ENCODE measurements at regions not wholly inside any gene's neighbourhood (a gene's known extent, or its start where the extent isn't known, plus 50 kb on each side); places are given as distances from the start of the nearest gene placed in this dataset.

DNA sequence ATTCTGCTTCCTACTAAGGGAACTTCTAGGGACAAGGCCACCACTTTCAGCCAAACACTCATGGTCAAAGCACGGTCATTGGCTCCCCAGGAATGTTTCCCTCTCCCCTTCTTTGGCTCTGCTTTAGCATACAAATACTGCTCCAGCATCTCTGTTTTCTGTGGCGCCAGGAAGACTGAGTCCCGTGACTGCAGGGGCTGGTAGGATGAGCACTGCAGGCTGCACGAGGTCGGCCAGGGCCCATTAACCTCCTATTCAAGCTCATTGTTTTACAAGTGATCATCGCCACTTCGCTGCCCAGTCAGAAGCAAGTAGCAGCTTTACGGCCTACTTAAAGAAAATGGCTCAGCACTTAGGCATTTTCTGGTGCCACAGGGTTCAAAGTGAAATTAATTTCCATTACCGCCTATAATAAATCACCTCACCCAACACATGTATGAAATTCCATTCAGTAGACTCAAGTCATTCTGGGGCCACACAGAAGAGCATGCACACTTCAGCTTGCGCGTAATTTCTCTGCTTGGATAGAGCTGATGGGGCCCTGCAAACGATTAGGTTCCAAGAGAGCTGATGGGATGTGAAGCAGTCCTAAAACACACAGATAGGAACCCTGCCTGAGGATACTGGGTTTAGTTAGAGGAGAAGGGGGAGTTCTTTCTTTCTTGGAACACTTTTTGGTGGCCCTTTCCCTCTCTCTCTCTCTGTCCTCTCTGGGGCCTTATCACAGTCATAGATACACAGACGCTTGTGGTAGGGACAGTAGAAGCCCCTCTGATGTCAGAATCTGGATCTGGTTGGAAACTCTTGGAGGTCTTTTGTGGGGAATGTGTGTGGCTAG is 173.7 kb downstream of the KIF18A start:
- TF ChIP-seq, protein P1, sequence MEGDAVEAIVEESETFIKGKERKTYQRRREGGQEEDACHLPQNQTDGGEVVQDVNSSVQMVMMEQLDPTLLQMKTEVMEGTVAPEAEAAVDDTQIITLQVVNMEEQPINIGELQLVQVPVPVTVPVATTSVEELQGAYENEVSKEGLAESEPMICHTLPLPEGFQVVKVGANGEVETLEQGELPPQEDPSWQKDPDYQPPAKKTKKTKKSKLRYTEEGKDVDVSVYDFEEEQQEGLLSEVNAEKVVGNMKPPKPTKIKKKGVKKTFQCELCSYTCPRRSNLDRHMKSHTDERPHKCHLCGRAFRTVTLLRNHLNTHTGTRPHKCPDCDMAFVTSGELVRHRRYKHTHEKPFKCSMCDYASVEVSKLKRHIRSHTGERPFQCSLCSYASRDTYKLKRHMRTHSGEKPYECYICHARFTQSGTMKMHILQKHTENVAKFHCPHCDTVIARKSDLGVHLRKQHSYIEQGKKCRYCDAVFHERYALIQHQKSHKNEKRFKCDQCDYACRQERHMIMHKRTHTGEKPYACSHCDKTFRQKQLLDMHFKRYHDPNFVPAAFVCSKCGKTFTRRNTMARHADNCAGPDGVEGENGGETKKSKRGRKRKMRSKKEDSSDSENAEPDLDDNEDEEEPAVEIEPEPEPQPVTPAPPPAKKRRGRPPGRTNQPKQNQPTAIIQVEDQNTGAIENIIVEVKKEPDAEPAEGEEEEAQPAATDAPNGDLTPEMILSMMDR (conservative IDR thresholded peaks at IDR 0.05; ENCODE audit: control insufficient read depth, insufficient read depth, low read depth, low read length) = no peak
- no peak overlapping the region for H3K4me3 ChIP-seq (ENCODE audit: control insufficient read depth, low read depth, low read length)
- DNase-seq (ENCODE audit: low read depth) = peak; percentile 89

DNA sequence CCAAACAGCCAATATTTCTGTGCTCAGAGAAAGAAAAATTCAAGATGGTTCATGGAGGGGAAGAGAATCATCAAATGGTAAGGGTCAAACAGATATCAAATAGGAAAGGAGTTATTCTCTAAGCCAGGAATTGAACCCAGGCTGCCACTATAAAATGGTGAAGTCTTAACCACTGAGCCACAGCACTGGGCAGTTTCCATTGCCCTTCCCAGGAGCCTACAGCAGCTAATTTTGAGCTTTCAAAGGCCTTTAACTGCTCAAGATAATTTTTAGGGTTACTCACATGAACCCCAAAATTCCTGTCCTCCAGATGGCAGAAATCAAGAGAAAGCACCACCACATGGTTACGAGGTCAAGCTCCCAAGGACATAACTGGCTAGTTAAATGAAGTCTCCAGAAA is 176.2 kb downstream of the KIF18A start:
- TF ChIP-seq, protein P1 (conservative IDR thresholded peaks at IDR 0.05; ENCODE audit: control insufficient read depth, insufficient read depth, low read depth, low read length) = no peak
- H3K4me3 ChIP-seq (ENCODE audit: control insufficient read depth, low read depth, low read length) = no peak overlapping the region
- DNase-seq (ENCODE audit: low read depth) = no peak

DNA sequence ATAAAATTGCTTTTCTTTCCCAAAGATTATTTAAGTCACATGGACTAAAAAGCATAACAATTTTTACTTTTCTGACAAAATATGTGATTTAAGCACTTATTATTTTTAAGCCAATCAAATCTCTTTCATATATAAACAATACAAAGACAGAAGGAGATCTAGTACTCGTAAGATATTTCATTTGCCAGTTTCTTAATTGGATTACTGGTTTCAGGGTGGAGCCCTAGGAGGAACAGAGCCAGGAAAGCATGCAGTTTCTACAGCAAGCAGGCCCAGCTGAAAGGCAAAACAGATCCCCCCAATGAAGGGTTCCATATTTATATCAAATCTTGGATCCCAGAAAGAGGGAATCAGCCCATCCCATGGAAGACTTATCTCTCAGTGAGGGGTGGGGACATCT is 177.0 kb downstream of the KIF18A start:
- TF ChIP-seq, protein P1 (conservative IDR thresholded peaks at IDR 0.05; ENCODE audit: control insufficient read depth, insufficient read depth, low read depth, low read length) = no peak
- H3K4me3 ChIP-seq (ENCODE audit: control insufficient read depth, low read depth, low read length) = no peak overlapping the region
- DNase-seq (ENCODE audit: low read depth) = no peak

DNA sequence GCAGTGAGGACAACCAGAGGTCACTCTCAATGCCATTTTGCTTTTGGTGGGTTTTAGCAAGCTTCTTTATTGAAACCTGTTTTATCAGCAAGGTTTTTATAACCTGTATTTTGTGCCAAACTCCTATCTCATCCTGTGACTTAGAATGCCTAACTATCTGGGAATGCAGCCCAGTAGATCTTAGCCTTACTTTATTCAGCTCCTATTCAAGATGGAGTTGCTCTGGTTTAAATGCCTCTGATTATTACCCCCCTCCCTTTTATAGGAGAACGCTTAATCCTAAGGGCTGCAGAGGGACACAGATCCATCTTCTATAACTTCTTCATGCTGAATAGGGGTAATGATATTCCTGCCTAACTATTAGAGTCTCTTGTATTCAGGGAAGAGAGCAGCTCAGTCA is 179.1 kb downstream of the KIF18A start:
- TF ChIP-seq, protein P1 (conservative IDR thresholded peaks at IDR 0.05; ENCODE audit: control insufficient read depth, insufficient read depth, low read depth, low read length) = no peak
- H3K4me3 ChIP-seq (ENCODE audit: control insufficient read depth, low read depth, low read length) = no peak overlapping the region
- DNase-seq (ENCODE audit: low read depth) = no peak

DNA sequence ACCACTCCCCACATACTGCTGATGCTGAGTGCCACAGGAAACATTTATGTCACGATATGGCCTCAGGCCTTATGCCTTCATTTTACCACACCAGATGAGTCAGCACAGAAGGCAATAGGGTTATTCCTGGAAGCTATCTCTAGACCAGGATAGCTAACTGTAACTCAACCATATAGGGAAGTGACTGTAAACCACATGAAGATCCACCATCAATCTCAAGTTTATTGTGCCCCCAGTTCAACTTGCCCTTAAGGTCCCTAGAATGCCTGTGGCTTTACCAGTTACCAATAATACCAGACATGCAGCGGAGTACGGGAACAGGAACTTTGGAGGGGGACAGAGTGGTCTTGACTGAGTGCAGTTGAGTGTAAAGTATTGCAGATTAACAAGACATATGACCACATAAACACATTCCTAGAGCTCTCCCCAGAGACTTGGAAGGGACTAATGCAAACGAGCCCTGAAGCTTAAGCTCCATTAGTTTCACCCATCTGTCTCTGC is 180.9 kb downstream of the KIF18A start:
- peak; percentile 67 for DNase-seq (ENCODE audit: low read depth)
- no peak overlapping the region for H3K4me3 ChIP-seq (ENCODE audit: control insufficient read depth, low read depth, low read length)
- TF ChIP-seq, protein P1 (conservative IDR thresholded peaks at IDR 0.05; ENCODE audit: control insufficient read depth, insufficient read depth, low read depth, low read length) = no peak

DNA sequence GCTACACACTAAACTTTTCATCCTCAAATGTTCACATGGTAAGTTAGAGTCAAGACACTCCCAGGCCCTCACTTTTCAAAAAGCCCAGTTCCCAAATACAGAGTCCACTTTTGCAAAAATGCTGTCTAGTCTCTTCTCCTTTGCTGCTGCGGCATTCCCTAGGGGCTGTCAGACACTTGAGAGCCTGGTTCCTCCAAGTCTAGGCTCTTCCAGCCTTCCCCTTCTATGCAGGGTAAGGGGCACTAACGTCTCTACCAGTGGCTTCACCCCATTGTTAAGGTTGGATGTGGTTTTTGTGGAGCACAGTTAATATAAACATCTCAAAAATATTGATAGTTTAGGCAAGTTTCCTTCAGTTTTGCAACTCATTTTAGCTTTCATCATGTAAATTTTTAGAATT is 181.5 kb downstream of the KIF18A start:
- TF ChIP-seq, protein P1 (conservative IDR thresholded peaks at IDR 0.05; ENCODE audit: control insufficient read depth, insufficient read depth, low read depth, low read length) = no peak
- H3K4me3 ChIP-seq (ENCODE audit: control insufficient read depth, low read depth, low read length) = no peak overlapping the region
- no peak for DNase-seq (ENCODE audit: low read depth)

Measured in fibroblast of mammary gland (primary cell).